Bronchial epithelial cell (primary cell): ENCODE measurements at regions not wholly inside any gene's neighbourhood (a gene's known extent, or its start where the extent isn't known, plus 50 kb on each side); places are given as distances from the start of the nearest gene placed in this dataset.

Experiments
- DNase-seq: peaks from one replicate; pipeline ENCODE4 v3.0.0-alpha.2; 2010; ENCODE audit warnings: low read depth
- FAIRE-seq: peaks from 2 replicates; lab custom pipeline; 2011; peaks lifted over from hg19 to GRCh38; lab: Jason Lieb, UNC
- H3K27me3 ChIP-seq: 2 replicates; pipeline ENCODE4 v1.5.1; 2011; ENCODE audit warnings: low read length; ENCODE audit not compliant: control insufficient read depth, insufficient read depth
- H3K36me3 ChIP-seq: 2 replicates; pipeline ENCODE4 v1.5.1; 2011; ENCODE audit warnings: low read length; ENCODE audit not compliant: control insufficient read depth, insufficient read depth
- H3K4me3 ChIP-seq: 2 replicates; pipeline ENCODE4 v1.5.1; 2011; ENCODE audit warnings: mild to moderate bottlenecking, low read depth, low read length, control low read depth
- CTCF ChIP-seq: IDR thresholded peaks from 2 replicates; pipeline ENCODE4 v1.5.1; 2011; ENCODE audit warnings: mild to moderate bottlenecking, moderate library complexity, low read length, control low read depth, inconsistent platforms; ENCODE audit not compliant: insufficient read depth, severe bottlenecking

GRCh38 chr16:22674832-22675191 is 139.2 kb upstream of the HS3ST2 start:
- DNase-seq: no peak

GRCh38 chr16:22675745-22676540 is 138.0 kb upstream of the HS3ST2 start:
- H3K36me3 ChIP-seq: no peaks in the 10 kb centered on the region
- TF ChIP-seq CTCF: no peak
- FAIRE-seq (no peak), DNase-seq (no peak)
- peaks cover 7% of the 10 kb centered on the region for H3K27me3 ChIP-seq
- no peak overlapping the region for H3K4me3 ChIP-seq

More at GRCh38 chr16:22674832-22675191, 139.2 kb upstream of the HS3ST2 start:
- TF ChIP-seq CTCF: no peak
- Histone ChIP-seq H3K27me3 (peaks cover 4% of the 10 kb centered on the region), H3K4me3 (no peak overlapping the region), H3K36me3 (no peaks in the 10 kb centered on the region)
- no peak for FAIRE-seq

- no peak for DNase-seq
- peaks cover 7% of the 10 kb centered on the region for H3K27me3 ChIP-seq
- no peaks in the 10 kb centered on the region for H3K36me3 ChIP-seq
- no peak for FAIRE-seq
- no peak for TF ChIP-seq CTCF
- no peak overlapping the region for H3K4me3 ChIP-seq
Observed at GRCh38 chr16:22677024-22677830, 136.7 kb upstream of the HS3ST2 start.

GRCh38 chr16:22678311-22678710 is 135.7 kb upstream of the HS3ST2 start:
- no peak for DNase-seq
- Histone ChIP-seq H3K4me3 (no peak overlapping the region), H3K36me3 (no peaks in the 10 kb centered on the region), H3K27me3 (peaks cover 7% of the 10 kb centered on the region)
- no peak for TF ChIP-seq CTCF
- FAIRE-seq: no peak

- H3K27me3 ChIP-seq: peaks cover 3% of the 10 kb centered on the region
- H3K4me3 ChIP-seq: no peak overlapping the region
- no peak for DNase-seq
- TF ChIP-seq CTCF: no peak
- no peak for FAIRE-seq
- H3K36me3 ChIP-seq: no peaks in the 10 kb centered on the region
Observed at GRCh38 chr16:22681554-22682291, 132.2 kb upstream of the HS3ST2 start.
